BE2C (cell line): ENCODE measurements at regions not wholly inside any gene's neighbourhood (a gene's known extent, or its start where the extent isn't known, plus 50 kb on each side); places are given as distances from the start of the nearest gene placed in this dataset.
"Not testable (repeated sequence)": the region's sequence is repeated elsewhere in the genome, so short reads cannot be mapped to it uniquely, and the experiment has no call there.

Experiments
- DNase-seq: peaks from one replicate; pipeline ENCODE4 v3.0.0-alpha.2; 2020
- H3K27me3 ChIP-seq: fragments of 250-450 bp; sonication (Bioruptor Pico); 2 replicates; pipeline ENCODE4 v1.5.1; 2020; ENCODE audit warnings: mild to moderate bottlenecking
- H3K36me3 ChIP-seq: fragments of 250-450 bp; sonication (Bioruptor Pico); 2 replicates; pipeline ENCODE4 v1.5.1; 2020; ENCODE audit warnings: mild to moderate bottlenecking
- H3K4me1 ChIP-seq: fragments of 250-450 bp; sonication (Bioruptor Pico); 2 replicates; pipeline ENCODE4 v1.5.1; 2020
- H3K4me3 ChIP-seq: 2 replicates; pipeline ENCODE4 v1.5.1; 2011; ENCODE audit warnings: low read depth, low read length
- H3K9me3 ChIP-seq: fragments of 250-450 bp; sonication (Bioruptor Pico); 2 replicates; pipeline ENCODE4 v1.5.1; 2020
- TF ChIP-seq, protein P1 (sequence below): IDR thresholded peaks from 2 replicates; pipeline ENCODE4 v1.5.1; 2012; ENCODE audit warnings: mild to moderate bottlenecking, low read depth, low read length

- no peaks in the 10 kb centered on the region for H3K9me3 ChIP-seq
- no peak for DNase-seq
- TF ChIP-seq, protein P1, sequence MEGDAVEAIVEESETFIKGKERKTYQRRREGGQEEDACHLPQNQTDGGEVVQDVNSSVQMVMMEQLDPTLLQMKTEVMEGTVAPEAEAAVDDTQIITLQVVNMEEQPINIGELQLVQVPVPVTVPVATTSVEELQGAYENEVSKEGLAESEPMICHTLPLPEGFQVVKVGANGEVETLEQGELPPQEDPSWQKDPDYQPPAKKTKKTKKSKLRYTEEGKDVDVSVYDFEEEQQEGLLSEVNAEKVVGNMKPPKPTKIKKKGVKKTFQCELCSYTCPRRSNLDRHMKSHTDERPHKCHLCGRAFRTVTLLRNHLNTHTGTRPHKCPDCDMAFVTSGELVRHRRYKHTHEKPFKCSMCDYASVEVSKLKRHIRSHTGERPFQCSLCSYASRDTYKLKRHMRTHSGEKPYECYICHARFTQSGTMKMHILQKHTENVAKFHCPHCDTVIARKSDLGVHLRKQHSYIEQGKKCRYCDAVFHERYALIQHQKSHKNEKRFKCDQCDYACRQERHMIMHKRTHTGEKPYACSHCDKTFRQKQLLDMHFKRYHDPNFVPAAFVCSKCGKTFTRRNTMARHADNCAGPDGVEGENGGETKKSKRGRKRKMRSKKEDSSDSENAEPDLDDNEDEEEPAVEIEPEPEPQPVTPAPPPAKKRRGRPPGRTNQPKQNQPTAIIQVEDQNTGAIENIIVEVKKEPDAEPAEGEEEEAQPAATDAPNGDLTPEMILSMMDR = no peak
- no peak overlapping the region for H3K4me3 ChIP-seq
- H3K4me1 ChIP-seq = no peaks in the 10 kb centered on the region
- H3K27me3 ChIP-seq = no peaks in the 10 kb centered on the region
- H3K36me3 ChIP-seq = no peaks in the 10 kb centered on the region; the same call in 1 of the 2 replicates
These were observed 90.4 kb upstream of the RAB40AL start for GRCh38 chrX:102846544-102847236.

GRCh38 chrX:102847362-102847761, 89.7 kb upstream of the RAB40AL start:
- Histone ChIP-seq H3K9me3 (no peaks in the 10 kb centered on the region), H3K4me1 (no peaks in the 10 kb centered on the region), H3K36me3 (no peaks in the 10 kb centered on the region; the same call in 1 of the 2 replicates), H3K4me3 (no peak overlapping the region), H3K27me3 (no peaks in the 10 kb centered on the region)
- TF ChIP-seq, protein P1 = no peak
- DNase-seq = no peak

GRCh38 chrX:102849396-102849795, 87.7 kb upstream of the RAB40AL start:
- no peaks in the 10 kb centered on the region for H3K9me3 ChIP-seq
- H3K4me3 ChIP-seq = no peak overlapping the region
- DNase-seq = no peak
- H3K27me3 ChIP-seq = no peaks in the 10 kb centered on the region
- no peaks in the 10 kb centered on the region; the same call in 1 of the 2 replicates for H3K36me3 ChIP-seq
- H3K4me1 ChIP-seq = no peaks in the 10 kb centered on the region
- TF ChIP-seq, protein P1 = no peak

DNA sequence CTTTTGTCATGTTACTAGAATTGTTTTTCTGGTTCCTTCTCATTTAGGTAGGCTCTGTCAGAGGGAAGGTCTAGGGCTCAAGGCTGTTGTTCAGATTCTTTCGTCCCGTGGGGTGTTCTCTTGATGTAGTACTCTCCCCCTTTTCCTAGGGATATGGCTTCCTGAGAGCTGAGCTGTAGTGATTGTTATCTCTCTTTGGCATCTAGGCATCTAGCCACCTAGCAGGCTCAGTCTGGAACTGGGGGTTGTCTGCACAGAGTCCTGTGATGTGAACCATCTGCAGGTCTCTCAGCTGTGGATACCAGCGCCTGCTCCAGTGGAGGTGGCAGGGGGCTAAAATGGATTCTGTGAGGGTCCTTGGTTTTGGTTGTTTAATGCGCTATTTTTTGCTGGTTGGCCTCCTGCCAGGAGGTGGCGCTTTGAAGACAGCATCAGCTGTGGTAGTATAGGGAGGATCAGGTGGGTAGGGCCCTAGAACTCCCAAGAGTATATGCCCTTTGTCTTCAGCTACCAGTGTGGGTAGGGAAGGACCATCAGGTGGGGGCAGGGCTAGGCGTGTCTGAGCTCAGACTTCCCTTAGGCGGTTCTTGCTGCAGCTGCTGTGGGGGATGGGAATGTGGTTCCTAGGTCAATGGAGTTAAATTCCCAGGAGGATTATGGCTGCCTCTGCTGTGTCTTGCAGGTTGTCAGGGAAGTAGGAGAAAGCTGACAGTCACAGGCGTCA, 78.1 kb upstream of the RAB40AL start:
- peak; percentile 4 for DNase-seq
- H3K9me3 ChIP-seq, H3K4me3 ChIP-seq, H3K36me3 ChIP-seq, H3K27me3 ChIP-seq, H3K4me1 ChIP-seq: not testable (repeated sequence)

- Histone ChIP-seq H3K4me1 (no peaks in the 10 kb centered on the region), H3K9me3 (no peaks in the 10 kb centered on the region), H3K27me3 (no peaks in the 10 kb centered on the region), H3K36me3 (no peaks in the 10 kb centered on the region), H3K4me3 (no peak overlapping the region)
- TF ChIP-seq, protein P1 = no peak
- DNase-seq = no peak
These were observed 77.6 kb upstream of the RAB40AL start for GRCh38 chrX:102859550-102859871.

DNA sequence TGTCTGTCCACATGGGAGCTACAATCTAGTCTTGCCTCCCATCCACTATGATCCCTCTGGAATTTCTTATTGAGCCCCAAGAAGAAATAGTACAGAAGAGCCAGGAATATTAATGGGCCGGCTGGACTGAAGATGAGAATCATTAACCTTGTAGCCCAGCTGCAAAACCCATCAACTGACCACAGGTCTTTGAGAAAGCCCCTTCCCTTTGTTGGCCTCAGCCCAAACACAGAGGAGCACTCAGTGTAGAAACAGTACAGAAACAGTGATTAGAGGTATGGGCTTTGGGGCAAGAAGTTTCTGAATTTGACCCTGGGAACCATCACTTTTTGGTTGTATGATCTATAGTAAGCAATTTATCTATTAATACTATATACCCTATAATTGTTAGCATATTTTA, 76.8 kb upstream of the RAB40AL start:
- no peak for DNase-seq
- TF ChIP-seq, protein P1 = no peak
- H3K9me3 ChIP-seq = no peaks in the 10 kb centered on the region

More for the DNA sequence above, 76.8 kb upstream of the RAB40AL start:
- Histone ChIP-seq H3K4me3 (no peak overlapping the region), H3K36me3 (no peaks in the 10 kb centered on the region), H3K27me3 (no peaks in the 10 kb centered on the region), H3K4me1 (no peaks in the 10 kb centered on the region)
